Mesenchymal stem cell (in vitro differentiated cells and primary cell): ENCODE measurements at regions not wholly inside any gene's neighbourhood (a gene's known extent, or its start where the extent isn't known, plus 50 kb on each side); places are given as distances from the start of the nearest gene placed in this dataset.
A peak's percentile ranks its signal among the peaks of the same experiment; 100 is the strongest.

Source experiments
- DNase-seq: peaks from one replicate; pipeline ENCODE4 v3.0.0-alpha.2; 2013
- H2AFZ ChIP-seq: one replicate; pipeline ENCODE4 v1.6.1; 2013; ENCODE audit warnings: low read depth, mild to moderate bottlenecking, control low read depth, inconsistent platforms, low read length, moderate library complexity
- H2AK5ac ChIP-seq: 2 replicates; pipeline ENCODE4 v1.6.1; 2013; ENCODE audit warnings: low read length, moderate library complexity, mild to moderate bottlenecking, inconsistent platforms; ENCODE audit not compliant: severe bottlenecking
- H2BK120ac ChIP-seq: one replicate; pipeline ENCODE4 v1.6.1; 2013; ENCODE audit warnings: low read depth, mild to moderate bottlenecking, inconsistent platforms, low read length, moderate library complexity
- H2BK12ac ChIP-seq, 2 experiments: one replicate each; pipeline ENCODE4 v1.6.1; 2013; ENCODE audit warnings: inconsistent platforms in 2 of 2, low read length in 2 of 2, mild to moderate bottlenecking in 2 of 2, moderate library complexity in 2 of 2, control low read depth in 1 of 2
- H2BK15ac ChIP-seq: one replicate; pipeline ENCODE4 v1.6.1; 2013; ENCODE audit warnings: mild to moderate bottlenecking, low read depth, inconsistent platforms; ENCODE audit not compliant: poor library complexity, severe bottlenecking
- H2BK5ac ChIP-seq: 2 replicates; pipeline ENCODE4 v1.6.1; 2013; ENCODE audit warnings: low read depth, mild to moderate bottlenecking, low read length, control low read depth, inconsistent platforms; ENCODE audit not compliant: poor library complexity, severe bottlenecking
- H3K14ac ChIP-seq, 2 experiments: one replicate each; pipeline ENCODE4 v1.6.1; 2013; ENCODE audit warnings: inconsistent platforms in 2 of 2, low read length in 2 of 2, control low read depth in 1 of 2, mild to moderate bottlenecking in 1 of 2, moderate library complexity in 1 of 2
- H3K18ac ChIP-seq, 2 experiments: one replicate each; pipeline ENCODE4 v1.6.1; 2013; ENCODE audit warnings: inconsistent platforms in 2 of 2, low read length in 2 of 2, control low read depth in 1 of 2, low read depth in 1 of 2, mild to moderate bottlenecking in 1 of 2
- H3K23ac ChIP-seq, 2 experiments: one replicate each; pipeline ENCODE4 v1.6.1; 2013; ENCODE audit warnings: inconsistent platforms in 2 of 2, low read length in 2 of 2, mild to moderate bottlenecking in 2 of 2, moderate library complexity in 2 of 2, control low read depth in 1 of 2
- H3K27ac ChIP-seq: 2 replicates; pipeline ENCODE4 v1.5.1; 2013; ENCODE audit warnings: mild to moderate bottlenecking, moderate library complexity, low read length, control low read depth, inconsistent platforms; ENCODE audit not compliant: poor library complexity, severe bottlenecking
- H3K27me3 ChIP-seq, 2 experiments: 2 replicates each; pipeline versions ENCODE4 v1.6.1 to v1.7.0; 2013; ENCODE audit warnings: low read length in 2 of 2, mild to moderate bottlenecking in 2 of 2, moderate library complexity in 2 of 2, control low read depth in 1 of 2, inconsistent platforms in 1 of 2; ENCODE audit not compliant: control insufficient read depth in 1 of 2, insufficient read depth in 1 of 2
- H3K36me3 ChIP-seq, 2 experiments: 2 replicates each; pipeline versions ENCODE4 v1.6.1 to v1.7.0; 2013; ENCODE audit warnings: low read length in 2 of 2, control low read depth in 1 of 2, inconsistent platforms in 1 of 2, low read depth in 1 of 2, mild to moderate bottlenecking in 1 of 2; ENCODE audit not compliant: insufficient read depth in 2 of 2, control insufficient read depth in 1 of 2
- H3K4ac ChIP-seq, 2 experiments: one replicate each; pipeline ENCODE4 v1.6.1; 2013; ENCODE audit warnings: inconsistent platforms in 2 of 2, low read length in 2 of 2, mild to moderate bottlenecking in 2 of 2, moderate library complexity in 2 of 2, control low read depth in 1 of 2, low read depth in 1 of 2
- H3K4me1 ChIP-seq: 2 replicates; pipeline ENCODE4 v1.6.1; 2013; ENCODE audit warnings: low read depth, low read length, control low read depth; ENCODE audit not compliant: control insufficient read depth, insufficient read depth
- H3K4me2 ChIP-seq: 2 replicates; pipeline ENCODE4 v1.6.1; 2013; ENCODE audit warnings: low read length, mild to moderate bottlenecking, inconsistent platforms; ENCODE audit not compliant: poor library complexity, severe bottlenecking
- H3K4me3 ChIP-seq, 2 experiments: 2 replicates each; pipeline versions ENCODE4 v1.5.1 to v1.7.0; 2013; ENCODE audit warnings: low read length in 2 of 2, mild to moderate bottlenecking in 2 of 2, control low read depth in 1 of 2, low read depth in 1 of 2; ENCODE audit not compliant: insufficient read depth in 1 of 2
- H3K79me1 ChIP-seq: replicated peaks from 2 replicates; pipeline ENCODE4 v1.6.1; 2013; ENCODE audit warnings: mild to moderate bottlenecking, control low read depth, low read length, inconsistent platforms; ENCODE audit not compliant: poor library complexity, severe bottlenecking
- H3K9ac ChIP-seq: 2 replicates; pipeline ENCODE4 v1.7.0; 2013; ENCODE audit warnings: mild to moderate bottlenecking, low read length, moderate library complexity
- H3K9me3 ChIP-seq: 2 replicates; pipeline ENCODE4 v1.7.0; 2013; ENCODE audit warnings: mild to moderate bottlenecking, low read length; ENCODE audit not compliant: control insufficient read depth
- H4K8ac ChIP-seq: one replicate; pipeline ENCODE4 v1.6.1; 2013; ENCODE audit warnings: inconsistent platforms, mild to moderate bottlenecking, low read length, moderate library complexity
- H4K91ac ChIP-seq: one replicate; pipeline ENCODE4 v1.6.1; 2013; ENCODE audit warnings: mild to moderate bottlenecking, low read length, inconsistent platforms
- WGBS: methylation state at CpG from one replicate; pipeline ENCODE4 v1.1.7; 2013; ENCODE audit warnings: mixed read lengths; 5-methylcytosine and 5-hydroxymethylcytosine counted together

DNA sequence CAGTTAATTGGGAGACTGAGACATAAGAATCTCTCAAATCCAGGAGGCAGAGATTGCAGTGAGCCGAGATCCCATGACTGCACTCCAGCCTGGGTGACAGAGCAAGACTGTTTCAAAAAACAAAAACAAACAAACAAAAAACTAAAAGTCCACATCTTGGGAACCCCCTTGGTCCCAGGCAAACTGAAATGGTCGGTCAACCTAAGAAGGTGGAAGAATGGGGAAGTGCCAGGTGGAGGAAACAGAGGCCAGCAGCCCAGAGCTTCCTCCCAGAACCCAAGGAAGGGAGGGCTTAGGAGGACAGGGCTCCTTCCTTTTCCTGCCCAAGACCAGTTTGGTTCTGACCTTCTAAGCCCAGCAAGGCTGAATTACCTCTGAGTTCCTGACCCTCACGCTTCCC lies 121.0 kb upstream of the FUT8 start:
- Histone ChIP-seq H3K27ac (no peak overlapping the region), H3K4ac (no peak overlapping the region), H3K27me3 (no peaks in the 10 kb centered on the region), H3K36me3 (no peaks in the 10 kb centered on the region), H4K8ac (no peak overlapping the region), H2BK12ac (peak overlapping the region in 1 of 2 experiments; percentile 56), H3K9me3 (no peaks in the 10 kb centered on the region), H3K4me3 (no peak overlapping the region), H3K23ac (no peak overlapping the region), H2BK120ac (no peak overlapping the region), H3K9ac (no peak overlapping the region), H3K14ac (no peak overlapping the region), H2BK5ac (no peak overlapping the region), H4K91ac (no peak overlapping the region), H3K18ac (no peak overlapping the region), H3K4me2 (no peak overlapping the region), H3K4me1 (no peaks in the 10 kb centered on the region), H2AFZ (no peak overlapping the region), H2AK5ac (no peak overlapping the region), H3K79me1 (no peaks in the 10 kb centered on the region), H2BK15ac (no peak overlapping the region)
- 100% methylated on average over 2 of the region's 3 CpGs for WGBS
- no peak for DNase-seq

DNA sequence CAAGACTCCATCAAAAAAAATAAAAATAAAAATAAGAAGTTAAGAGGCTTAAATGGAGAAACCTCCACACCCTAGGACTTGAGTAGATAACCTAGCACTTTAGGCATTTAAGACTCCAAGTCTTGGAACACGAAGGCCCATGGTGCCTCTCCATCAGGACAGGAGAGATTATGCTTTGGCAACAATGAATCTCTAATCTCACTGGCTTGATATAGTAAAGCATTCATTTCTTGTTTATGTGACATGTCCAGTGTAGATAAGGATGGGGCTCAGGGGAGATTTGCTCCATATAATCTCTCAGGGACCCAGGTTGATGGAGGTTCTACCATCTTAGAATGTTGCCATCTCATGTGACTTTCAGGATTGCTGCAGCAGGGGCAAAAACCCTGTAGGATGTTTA lies 117.7 kb upstream of the FUT8 start:
- Histone ChIP-seq H3K14ac (no peak overlapping the region), H3K79me1 (no peaks in the 10 kb centered on the region)

DNA sequence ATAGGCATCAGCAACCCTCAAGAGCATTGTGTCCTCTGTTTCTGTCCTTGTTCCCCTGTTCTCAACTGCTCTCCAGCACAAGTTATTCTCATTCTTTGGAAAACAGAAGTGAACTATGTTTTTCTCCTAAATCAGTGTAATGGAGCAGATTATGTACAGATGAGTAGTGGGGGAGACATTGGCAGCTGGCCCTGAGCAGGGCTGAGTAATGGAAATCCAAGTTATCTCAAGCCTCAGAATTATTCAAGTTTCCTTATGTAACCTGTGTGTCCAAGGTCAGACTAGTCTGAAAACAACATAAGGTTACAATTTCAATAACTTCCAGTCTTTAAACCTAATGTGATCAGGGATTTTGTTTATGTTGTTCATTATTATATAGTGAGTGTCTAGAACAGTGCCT lies 116.1 kb upstream of the FUT8 start:
- no peak for DNase-seq
- H2AFZ ChIP-seq, result no peak overlapping the region
- no peak overlapping the region for H3K9ac ChIP-seq
- no peak overlapping the region for H2BK120ac ChIP-seq
- no peak overlapping the region for H3K18ac ChIP-seq
- H3K14ac ChIP-seq, result no peak overlapping the region
- no peak overlapping the region for H2BK12ac ChIP-seq
- H3K27me3 ChIP-seq, result no peaks in the 10 kb centered on the region
- no peaks in the 10 kb centered on the region for H3K36me3 ChIP-seq
- H3K23ac ChIP-seq, result no peak overlapping the region
- H3K79me1 ChIP-seq, result no peaks in the 10 kb centered on the region
- no peak overlapping the region for H4K8ac ChIP-seq
- no peaks in the 10 kb centered on the region for H3K4me1 ChIP-seq
- H3K4me2 ChIP-seq, result no peak overlapping the region
- H3K27ac ChIP-seq, result no peak overlapping the region
- no peak overlapping the region for H4K91ac ChIP-seq
- H3K4me3 ChIP-seq, result no peak overlapping the region
- H2BK5ac ChIP-seq, result no peak overlapping the region
- H3K4ac ChIP-seq, result no peak overlapping the region
- H2BK15ac ChIP-seq, result no peak overlapping the region
- H2AK5ac ChIP-seq, result no peak overlapping the region
- no peaks in the 10 kb centered on the region for H3K9me3 ChIP-seq

More for the DNA sequence above, 117.7 kb upstream of the FUT8 start:
- Histone ChIP-seq H3K18ac (no peak overlapping the region), H4K91ac (no peak overlapping the region), H2AK5ac (no peak overlapping the region), H3K27me3 (no peaks in the 10 kb centered on the region), H3K9ac (no peak overlapping the region), H3K4ac (no peak overlapping the region), H3K4me2 (no peak overlapping the region), H2BK15ac (no peak overlapping the region), H3K23ac (no peak overlapping the region), H2BK120ac (no peak overlapping the region), H3K9me3 (no peaks in the 10 kb centered on the region), H4K8ac (no peak overlapping the region), H3K4me3 (no peak overlapping the region), H3K36me3 (no peaks in the 10 kb centered on the region), H2AFZ (no peak overlapping the region), H2BK5ac (no peak overlapping the region), H3K4me1 (no peaks in the 10 kb centered on the region), H2BK12ac (no peak overlapping the region), H3K27ac (no peak overlapping the region)
- DNase-seq, result no peak
- WGBS, result 100% methylated on average over 1 of the region's 1 CpG

DNA sequence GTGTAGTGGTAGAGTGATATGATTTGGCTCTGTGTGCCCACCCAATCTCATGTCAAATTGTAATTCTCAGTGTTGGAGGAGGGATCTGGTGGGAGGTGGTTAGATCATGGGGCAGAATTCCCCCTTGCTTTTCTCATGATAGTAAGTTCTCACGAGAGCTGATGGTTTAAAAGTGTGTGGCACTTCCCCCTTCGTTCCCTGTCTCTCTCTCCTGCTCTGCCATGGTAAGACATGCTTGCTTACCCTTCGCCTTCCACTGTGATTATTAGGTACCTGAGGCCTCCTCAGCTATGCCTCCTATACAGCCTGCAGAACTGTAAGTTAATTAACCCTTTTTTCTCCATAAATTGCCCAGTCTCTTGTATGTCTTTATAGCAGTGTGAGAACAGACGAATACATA lies 115.7 kb upstream of the FUT8 start:
- Histone ChIP-seq H2AFZ (no peak overlapping the region), H3K23ac (no peak overlapping the region), H3K36me3 (no peaks in the 10 kb centered on the region), H3K27ac (no peak overlapping the region), H3K14ac (no peak overlapping the region), H2BK12ac (no peak overlapping the region), H2BK15ac (no peak overlapping the region), H3K79me1 (no peaks in the 10 kb centered on the region), H3K4me1 (no peaks in the 10 kb centered on the region), H4K8ac (no peak overlapping the region), H3K4ac (no peak overlapping the region), H2AK5ac (no peak overlapping the region), H3K4me2 (no peak overlapping the region), H3K9me3 (no peaks in the 10 kb centered on the region), H4K91ac (no peak overlapping the region), H2BK120ac (no peak overlapping the region), H3K9ac (no peak overlapping the region), H3K4me3 (no peak overlapping the region), H3K27me3 (no peaks in the 10 kb centered on the region), H3K18ac (no peak overlapping the region), H2BK5ac (no peak overlapping the region)
- 72% methylated on average over 3 of the region's 4 CpGs for WGBS
- DNase-seq, result no peak
